Endothelial cell (in vitro differentiated cells): ENCODE measurements at regions not wholly inside any gene's neighbourhood (a gene's known extent, or its start where the extent isn't known, plus 50 kb on each side); places are given as distances from the start of the nearest gene placed in this dataset.

ENCODE experiments used
- DNase-seq: peaks from one replicate; pipeline ENCODE4 v3.0.0; 2021; ENCODE audit warnings: low spot score
- H3K27ac Mint-ChIP-seq: one replicate; pipeline ENCODE4 v1.8.0; 2021; ENCODE audit warnings: mixed read lengths, inconsistent platforms; ENCODE audit not compliant: unreplicated experiment
- H3K27me3 Mint-ChIP-seq: one replicate; pipeline ENCODE4 v1.8.0; 2021; ENCODE audit warnings: mild to moderate bottlenecking, moderate library complexity, mixed read lengths, inconsistent platforms; ENCODE audit not compliant: unreplicated experiment
- H3K36me3 Mint-ChIP-seq: one replicate; pipeline ENCODE4 v1.8.0; 2021; ENCODE audit warnings: mild to moderate bottlenecking, low read depth, mixed read lengths, inconsistent platforms; ENCODE audit not compliant: unreplicated experiment
- H3K4me1 Mint-ChIP-seq: one replicate; pipeline ENCODE4 v1.8.0; 2021; ENCODE audit warnings: mild to moderate bottlenecking, mixed read lengths, inconsistent platforms; ENCODE audit not compliant: unreplicated experiment
- H3K4me3 Mint-ChIP-seq: one replicate; pipeline ENCODE4 v1.8.0; 2021; ENCODE audit warnings: mild to moderate bottlenecking, mixed read lengths, inconsistent platforms; ENCODE audit not compliant: unreplicated experiment
- H3K9me3 Mint-ChIP-seq: one replicate; pipeline ENCODE4 v1.8.0; 2021; ENCODE audit warnings: mixed read lengths, inconsistent platforms; ENCODE audit not compliant: unreplicated experiment
- CTCF ChIP-seq: fragments of 200-600 bp; sonication (generic); IDR thresholded peaks from one replicate; pipeline ENCODE4 v1.5.0; 2021; ENCODE audit warnings: antibody characterized with exemption; ENCODE audit not compliant: unreplicated experiment

- Mint-ChIP-seq H3K36me3 (no peaks in the 10 kb centered on the region), H3K4me3 (no peak overlapping the region), H3K27ac (no peak overlapping the region), H3K4me1 (no peaks in the 10 kb centered on the region), H3K27me3 (peaks cover 3% of the 10 kb centered on the region), H3K9me3 (no peaks in the 10 kb centered on the region)
- no peak for TF ChIP-seq CTCF
- no peak for DNase-seq
Measured at GRCh38 chr10:33798754-33799153, 464.3 kb upstream of the NRP1 start.

GRCh38 chr10:33796680-33797079 lies 462.2 kb upstream of the NRP1 start:
- Mint-ChIP-seq H3K36me3 (no peaks in the 10 kb centered on the region), H3K27ac (no peak overlapping the region)
- no peak for TF ChIP-seq CTCF

GRCh38 chr10:33795529-33795928 lies 461.1 kb upstream of the NRP1 start:
- Mint-ChIP-seq H3K9me3 (no peaks in the 10 kb centered on the region), H3K27ac (no peak overlapping the region), H3K36me3 (no peaks in the 10 kb centered on the region), H3K27me3 (peaks cover 2% of the 10 kb centered on the region), H3K4me1 (no peaks in the 10 kb centered on the region), H3K4me3 (no peak overlapping the region)
- TF ChIP-seq CTCF: no peak
- no peak for DNase-seq

More at GRCh38 chr10:33796680-33797079, 462.2 kb upstream of the NRP1 start:
- Mint-ChIP-seq H3K27me3 (peaks cover 3% of the 10 kb centered on the region), H3K4me1 (no peaks in the 10 kb centered on the region), H3K4me3 (no peak overlapping the region), H3K9me3 (no peaks in the 10 kb centered on the region)
- DNase-seq: no peak

DNA sequence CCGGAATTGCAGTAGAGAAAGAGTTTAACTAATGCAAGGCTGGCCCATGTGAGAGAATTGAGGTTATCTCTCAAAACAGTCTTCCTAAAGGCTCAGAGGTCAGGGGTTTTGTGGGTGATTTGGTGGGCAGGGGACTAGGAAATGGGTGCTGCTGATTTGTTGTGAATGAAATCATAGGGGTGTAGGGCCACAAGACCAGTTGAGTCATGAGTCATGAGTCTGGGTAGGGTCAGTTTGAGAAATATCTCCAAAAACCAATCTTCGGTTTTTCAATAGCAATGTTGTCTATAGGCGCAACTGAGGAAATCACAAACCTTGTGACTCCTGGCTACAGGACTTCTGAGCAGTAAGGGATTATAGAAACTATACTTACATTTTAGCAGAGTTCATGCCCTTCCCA lies 460.0 kb upstream of the NRP1 start:
- H3K27ac Mint-ChIP-seq: no peak overlapping the region
- no peak for TF ChIP-seq CTCF
- no peaks in the 10 kb centered on the region for H3K36me3 Mint-ChIP-seq
- H3K27me3 Mint-ChIP-seq: peaks cover 2% of the 10 kb centered on the region
- H3K9me3 Mint-ChIP-seq: no peaks in the 10 kb centered on the region
- H3K4me1 Mint-ChIP-seq: no peaks in the 10 kb centered on the region
- H3K4me3 Mint-ChIP-seq: no peak overlapping the region
- no peak for DNase-seq

- Mint-ChIP-seq H3K4me1 (no peaks in the 10 kb centered on the region), H3K4me3 (no peak overlapping the region), H3K36me3 (no peaks in the 10 kb centered on the region), H3K27me3 (peaks cover 2% of the 10 kb centered on the region), H3K27ac (no peak overlapping the region), H3K9me3 (no peaks in the 10 kb centered on the region)
- TF ChIP-seq CTCF: no peak
- DNase-seq: no peak
Measured at GRCh38 chr10:33793793-33794192, 459.3 kb upstream of the NRP1 start.
